Stimulated activated CD8-positive, alpha-beta memory T cell treated with anti-CD3 and anti-CD28 coated beads, Interleukin-12 subunit alpha, Interleukin-12 subunit beta, amount 100 ng/mL, for 24 hours (primary cell): ENCODE measurements at regions not wholly inside any gene's neighbourhood (a gene's known extent, or its start where the extent isn't known, plus 50 kb on each side); places are given as distances from the start of the nearest gene placed in this dataset.

Experiments
- DNase-seq: peaks from one replicate; pipeline ENCODE4 v3.0.0-alpha.2; 2020; ENCODE audit errors: extremely low read depth

- no peak for DNase-seq
Observed at GRCh38 chr12:124431971-124432370, 135.4 kb downstream of the NCOR2 start.

GRCh38 chr12:124430491-124430890 is 135.6 kb downstream of the RFLNA start:
- DNase-seq, result no peak

GRCh38 chr12:124429535-124429934 is 134.6 kb downstream of the RFLNA start:
- DNase-seq, result no peak

GRCh38 chr12:124428792-124429281 is 133.9 kb downstream of the RFLNA start:
- DNase-seq, result no peak

- DNase-seq, result no peak
Observed at GRCh38 chr12:124428136-124428791, 133.4 kb downstream of the RFLNA start.

GRCh38 chr12:124426594-124427555 is 132.0 kb downstream of the RFLNA start:
- no peak for DNase-seq

GRCh38 chr12:124425667-124426066 is 130.8 kb downstream of the RFLNA start:
- no peak for DNase-seq

GRCh38 chr12:124424516-124424905 is 129.6 kb downstream of the RFLNA start:
- DNase-seq, result no peak

GRCh38 chr12:124423761-124424515 is 129.0 kb downstream of the RFLNA start:
- no peak for DNase-seq

GRCh38 chr12:124422570-124423523 is 128.0 kb downstream of the RFLNA start:
- DNase-seq, result no peak

- no peak for DNase-seq
Observed at GRCh38 chr12:124422142-124422569, 127.3 kb downstream of the RFLNA start.

GRCh38 chr12:124420996-124421674 is 126.2 kb downstream of the RFLNA start:
- no peak for DNase-seq

GRCh38 chr12:124420041-124420995 is 125.4 kb downstream of the RFLNA start:
- no peak for DNase-seq

- DNase-seq, result no peak
Observed at GRCh38 chr12:124419292-124420040, 124.6 kb downstream of the RFLNA start.

GRCh38 chr12:124418791-124419190 is 123.9 kb downstream of the RFLNA start:
- DNase-seq, result no peak

- no peak for DNase-seq
Observed at GRCh38 chr12:124418156-124418555, 123.3 kb downstream of the RFLNA start.

- no peak for DNase-seq
Observed at GRCh38 chr12:124416516-124417395, 121.9 kb downstream of the RFLNA start.
